LNCaP clone FGC (cell line): ENCODE measurements at regions not wholly inside any gene's neighbourhood (a gene's known extent, or its start where the extent isn't known, plus 50 kb on each side); places are given as distances from the start of the nearest gene placed in this dataset.

Source experiments
- DNase-seq: peaks from one replicate; pipeline ENCODE4 v3.0.0-alpha.2; 2011; ENCODE audit warnings: low read depth
- H3K4me3 ChIP-seq: 2 replicates; pipeline ENCODE4 v1.5.1; 2011; ENCODE audit warnings: mild to moderate bottlenecking, low read depth, low read length, control low read depth
- TF ChIP-seq, protein P1 (sequence below): IDR thresholded peaks from 2 replicates; pipeline ENCODE4 v1.5.1; 2012; ENCODE audit warnings: mild to moderate bottlenecking; ENCODE audit not compliant: control insufficient read depth, insufficient read depth; ENCODE audit errors: extremely low read depth

DNA sequence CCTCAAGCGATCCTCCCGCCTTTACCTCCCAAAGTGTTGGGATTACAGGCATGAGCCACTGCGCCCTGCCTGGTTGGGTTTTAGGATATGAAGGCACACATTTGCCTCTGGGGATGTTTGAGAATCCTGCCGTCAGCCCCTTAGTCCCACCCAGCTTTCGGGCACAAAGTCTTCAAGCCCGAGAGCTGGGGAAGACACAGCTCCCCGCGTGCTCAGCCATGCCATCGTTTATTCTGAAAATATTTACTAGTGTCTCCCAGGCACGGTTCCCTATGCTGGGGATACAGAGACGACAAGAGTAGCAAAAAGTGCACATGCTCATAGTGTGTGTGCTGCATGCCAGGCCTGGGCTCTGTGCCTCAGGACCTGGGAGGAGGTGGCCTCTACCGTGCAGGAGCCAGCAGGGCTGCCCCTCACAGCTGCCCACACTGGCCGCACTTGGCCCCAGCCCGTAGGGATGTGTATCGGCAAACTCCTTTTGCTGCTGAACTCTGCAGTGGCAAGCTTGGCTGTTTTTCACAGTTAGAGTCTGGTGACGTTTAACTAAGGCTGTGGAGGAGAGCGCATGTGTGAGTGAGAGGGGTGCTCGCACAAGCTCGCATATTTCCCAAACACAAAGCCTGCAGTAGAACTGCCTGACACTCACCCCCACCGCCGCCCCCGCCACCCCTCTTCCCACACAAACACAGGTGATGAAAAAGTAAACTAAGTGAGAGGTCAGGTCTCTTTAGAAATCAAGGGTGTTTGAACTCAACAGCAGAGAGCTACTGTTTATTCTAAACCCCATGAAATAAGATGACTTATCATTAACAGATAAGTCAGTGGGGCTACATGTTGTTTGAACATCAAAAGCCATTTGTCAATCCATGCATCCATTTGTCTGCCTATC, 266.4 kb downstream of the MRTFB start:
- no peak for DNase-seq
- H3K4me3 ChIP-seq = no peak overlapping the region
- TF ChIP-seq, protein P1, sequence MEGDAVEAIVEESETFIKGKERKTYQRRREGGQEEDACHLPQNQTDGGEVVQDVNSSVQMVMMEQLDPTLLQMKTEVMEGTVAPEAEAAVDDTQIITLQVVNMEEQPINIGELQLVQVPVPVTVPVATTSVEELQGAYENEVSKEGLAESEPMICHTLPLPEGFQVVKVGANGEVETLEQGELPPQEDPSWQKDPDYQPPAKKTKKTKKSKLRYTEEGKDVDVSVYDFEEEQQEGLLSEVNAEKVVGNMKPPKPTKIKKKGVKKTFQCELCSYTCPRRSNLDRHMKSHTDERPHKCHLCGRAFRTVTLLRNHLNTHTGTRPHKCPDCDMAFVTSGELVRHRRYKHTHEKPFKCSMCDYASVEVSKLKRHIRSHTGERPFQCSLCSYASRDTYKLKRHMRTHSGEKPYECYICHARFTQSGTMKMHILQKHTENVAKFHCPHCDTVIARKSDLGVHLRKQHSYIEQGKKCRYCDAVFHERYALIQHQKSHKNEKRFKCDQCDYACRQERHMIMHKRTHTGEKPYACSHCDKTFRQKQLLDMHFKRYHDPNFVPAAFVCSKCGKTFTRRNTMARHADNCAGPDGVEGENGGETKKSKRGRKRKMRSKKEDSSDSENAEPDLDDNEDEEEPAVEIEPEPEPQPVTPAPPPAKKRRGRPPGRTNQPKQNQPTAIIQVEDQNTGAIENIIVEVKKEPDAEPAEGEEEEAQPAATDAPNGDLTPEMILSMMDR = no peak

DNA sequence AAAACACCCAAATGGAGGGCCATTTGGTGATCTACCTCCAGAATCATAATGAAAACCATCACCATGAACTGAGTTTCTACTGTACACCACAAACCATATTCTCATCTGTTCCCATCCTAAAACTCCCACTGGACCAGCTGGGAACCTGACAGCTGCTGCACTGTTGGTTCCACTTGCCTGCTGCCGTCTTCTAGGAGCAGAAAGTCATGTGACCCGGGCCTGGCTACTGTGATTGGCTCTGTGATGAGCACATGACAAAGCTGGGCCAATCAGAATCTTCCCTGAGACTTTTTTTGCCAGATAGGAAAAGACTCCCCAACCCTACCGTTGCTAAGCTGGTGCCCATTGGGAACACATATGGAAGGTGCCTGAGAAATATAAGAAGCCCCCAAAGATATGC, 264.2 kb downstream of the MRTFB start:
- no peak overlapping the region for H3K4me3 ChIP-seq
- DNase-seq = no peak
- TF ChIP-seq, protein P1 = no peak

DNA sequence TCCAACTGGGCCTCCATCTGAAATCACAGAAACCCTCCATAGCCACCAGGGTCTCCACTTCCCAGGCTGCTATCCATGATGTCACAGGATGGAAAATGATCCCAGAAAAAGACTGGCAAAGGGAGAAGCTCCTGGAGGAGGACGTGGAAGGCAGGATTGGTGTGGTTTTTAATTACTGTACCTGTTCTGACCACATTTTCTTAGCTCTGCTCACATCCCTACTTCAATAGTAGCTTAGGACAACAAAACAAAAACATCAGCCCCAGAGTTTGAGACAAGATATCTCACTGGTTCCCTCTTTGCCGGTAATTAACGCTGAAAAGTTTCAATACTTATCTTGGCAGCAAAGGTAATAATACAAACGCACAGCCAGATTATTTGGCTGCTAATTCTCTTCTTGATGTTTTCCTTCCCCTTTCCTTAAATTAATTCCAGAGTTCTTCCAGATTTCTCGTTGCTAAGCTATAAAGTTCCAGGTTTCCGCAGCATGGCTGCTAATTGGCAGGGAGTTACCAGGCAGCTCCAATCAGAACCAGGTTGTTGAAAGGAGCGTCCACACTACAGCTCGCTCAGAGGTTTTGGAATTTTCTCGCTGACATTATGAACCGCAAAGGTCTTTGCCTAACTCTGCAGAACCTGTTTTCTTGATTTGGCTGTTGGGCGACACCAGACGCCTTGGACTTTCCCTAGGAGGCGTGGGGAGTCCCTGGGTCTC, 263.4 kb downstream of the MRTFB start:
- no peak overlapping the region for H3K4me3 ChIP-seq
- peak; percentile 60 for DNase-seq
- TF ChIP-seq, protein P1 = no peak

DNA sequence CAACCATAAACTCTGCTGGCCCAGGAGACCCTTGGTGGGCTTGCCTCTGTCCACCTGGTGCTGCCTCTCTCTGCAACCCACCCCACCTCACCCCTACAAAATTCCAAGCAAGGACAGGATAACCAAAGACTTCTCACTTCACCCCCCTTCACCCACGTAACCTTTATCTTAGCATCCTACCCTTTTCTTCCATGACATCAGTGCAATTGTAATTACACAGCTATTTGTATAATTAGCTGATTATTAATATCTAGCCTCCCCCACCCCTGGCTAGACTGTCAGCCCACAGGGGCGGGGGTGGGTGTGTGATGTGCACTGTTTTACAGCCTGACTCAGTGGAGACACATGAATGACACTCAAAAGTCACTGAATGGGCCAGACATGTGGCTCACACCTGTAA, 262.2 kb downstream of the MRTFB start:
- no peak overlapping the region for H3K4me3 ChIP-seq
- TF ChIP-seq, protein P1 = no peak
- DNase-seq = no peak

DNA sequence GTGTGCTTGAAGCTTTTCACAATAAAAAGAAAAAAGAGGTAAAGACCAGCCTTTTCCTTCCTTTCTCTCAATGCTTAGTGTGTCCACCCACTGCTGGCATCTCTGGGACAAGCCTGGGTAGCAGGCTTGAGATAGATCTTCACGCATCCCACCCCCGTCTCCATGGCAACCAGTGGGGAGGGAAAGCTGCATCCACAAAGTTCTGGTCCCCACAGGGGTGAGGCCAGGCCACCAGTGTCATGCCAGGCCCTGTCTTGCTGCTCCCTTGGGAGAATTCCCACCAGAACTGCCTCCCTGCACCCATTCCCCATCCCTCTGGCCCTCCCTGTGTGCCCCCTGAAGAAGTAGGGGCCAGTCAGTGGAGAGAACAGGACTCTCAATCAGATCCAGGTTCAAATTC, 259.9 kb downstream of the MRTFB start:
- TF ChIP-seq, protein P1 = no peak
- no peak overlapping the region for H3K4me3 ChIP-seq
- no peak for DNase-seq

DNA sequence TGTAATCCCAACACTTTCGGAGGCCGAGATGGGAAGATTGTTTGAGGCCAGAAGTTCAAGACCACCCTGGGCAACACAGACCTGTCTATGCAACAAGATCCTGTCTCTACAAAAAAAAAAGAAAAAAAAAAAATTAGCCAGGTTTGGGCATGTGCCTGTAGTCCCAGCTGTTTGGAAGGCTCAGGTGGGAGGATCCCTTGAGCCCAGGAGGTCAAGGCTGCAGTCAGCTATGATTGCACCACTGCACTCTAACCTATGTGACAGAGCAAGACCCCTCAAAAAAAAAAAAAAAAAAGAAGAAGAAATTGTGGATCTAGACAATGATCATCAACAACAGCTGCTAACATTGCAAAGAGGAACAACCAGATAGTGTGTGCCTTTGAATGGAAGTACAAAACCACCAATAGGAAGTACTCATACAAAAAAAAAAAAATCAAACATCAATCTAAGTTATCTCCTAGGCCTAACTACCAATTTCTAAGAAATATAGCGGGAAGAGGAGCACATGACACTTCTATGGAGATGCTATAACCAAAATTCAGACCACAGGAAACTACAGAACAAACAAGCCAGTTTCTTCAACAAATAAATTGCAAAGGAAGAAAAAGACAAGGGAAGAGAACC, 258.7 kb downstream of the MRTFB start:
- TF ChIP-seq, protein P1 = no peak
- H3K4me3 ChIP-seq = no peak overlapping the region
- DNase-seq = no peak
